Stimulated activated CD8-positive, alpha-beta memory T cell treated with anti-CD3 and anti-CD28 coated beads, Interleukin-12 subunit alpha, Interleukin-12 subunit beta, amount 100 ng/mL, for 1 hour (primary cell): ENCODE measurements at regions not wholly inside any gene's neighbourhood (a gene's known extent, or its start where the extent isn't known, plus 50 kb on each side); places are given as distances from the start of the nearest gene placed in this dataset.

Experiments used
- DNase-seq: peaks from one replicate; pipeline ENCODE4 v3.0.0-alpha.2; 2020; ENCODE audit warnings: low read depth

GRCh38 chr5:167898361-167899042 lies 392.9 kb upstream of the WWC1 start:
- DNase-seq = no peak

DNA sequence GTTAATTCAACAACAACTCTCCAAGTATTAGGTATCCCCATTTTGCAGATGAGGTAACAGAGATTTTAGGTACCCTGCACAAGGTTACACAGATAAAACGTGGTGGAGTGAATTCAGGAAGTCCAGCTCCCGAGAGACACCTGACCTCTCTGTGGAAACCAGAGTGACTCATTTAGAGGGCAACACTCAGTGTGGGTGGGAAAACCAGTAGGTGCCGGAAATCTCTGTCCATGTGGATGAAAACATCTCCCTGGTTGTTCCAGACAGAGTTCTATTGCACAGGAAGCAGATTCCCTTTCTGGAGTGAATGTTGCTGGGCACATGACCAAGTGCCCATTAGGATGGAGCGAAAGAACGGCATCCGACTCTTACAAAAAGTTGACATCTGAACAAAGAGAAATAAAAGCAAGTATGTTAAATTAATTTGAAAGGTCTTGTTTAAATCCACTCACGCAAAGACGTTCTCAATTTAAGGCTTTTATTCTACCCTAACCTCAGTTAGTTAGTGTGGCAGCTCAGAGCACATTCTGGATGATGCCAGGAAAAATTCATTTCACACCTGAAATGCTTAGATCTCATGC lies 391.9 kb upstream of the WWC1 start:
- no peak for DNase-seq

DNA sequence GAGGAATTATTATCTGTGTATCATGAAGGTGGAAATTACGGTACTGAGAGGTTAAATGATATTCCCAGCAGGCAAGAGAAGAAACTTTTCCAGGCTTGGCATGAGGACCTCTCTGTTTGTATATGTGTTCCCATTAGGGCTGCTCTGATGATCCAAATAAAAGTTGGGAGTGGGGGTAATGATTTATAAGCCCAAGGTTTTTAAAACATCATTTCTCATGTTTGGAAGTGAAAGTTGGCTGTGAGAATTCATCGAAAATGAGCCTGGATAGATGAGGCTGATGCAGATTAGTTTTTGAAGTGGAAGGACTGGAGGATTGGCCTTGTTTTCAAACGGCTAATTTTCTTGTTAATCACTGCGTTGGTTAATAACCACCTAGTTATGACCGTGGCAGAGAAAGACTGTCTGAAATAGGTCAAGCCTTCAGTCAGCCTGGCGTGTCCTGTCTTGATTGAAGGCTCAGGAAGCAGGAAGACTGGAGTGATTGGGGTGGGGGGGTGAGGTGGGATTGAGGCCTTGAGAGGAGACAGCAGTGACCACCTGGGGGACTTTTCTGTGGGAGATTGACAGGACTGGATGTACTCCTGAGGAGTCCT lies 391.0 kb upstream of the WWC1 start:
- no peak for DNase-seq

- DNase-seq = no peak
Observed at GRCh38 chr5:167902298-167902697, 389.1 kb upstream of the WWC1 start.

DNA sequence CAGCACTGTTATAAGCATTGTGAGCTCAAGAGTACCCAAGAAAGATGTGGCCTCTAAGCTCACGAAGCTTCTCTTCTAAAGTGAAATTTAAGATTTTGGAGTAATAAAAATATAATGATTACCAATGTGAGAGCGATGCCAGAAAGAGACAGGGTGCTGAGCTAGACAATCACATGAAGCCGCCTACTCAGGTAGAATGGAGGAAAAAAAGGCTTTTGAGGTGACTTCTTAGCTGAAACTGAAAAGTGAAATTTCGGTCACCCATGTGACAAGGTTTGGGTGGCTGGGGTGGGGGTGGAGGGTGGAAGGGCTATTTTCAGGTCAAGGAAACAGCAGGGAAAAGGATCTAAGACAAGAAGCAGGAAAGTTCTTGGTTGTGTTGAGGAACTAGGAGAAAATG lies 388.2 kb upstream of the WWC1 start:
- DNase-seq = no peak

DNA sequence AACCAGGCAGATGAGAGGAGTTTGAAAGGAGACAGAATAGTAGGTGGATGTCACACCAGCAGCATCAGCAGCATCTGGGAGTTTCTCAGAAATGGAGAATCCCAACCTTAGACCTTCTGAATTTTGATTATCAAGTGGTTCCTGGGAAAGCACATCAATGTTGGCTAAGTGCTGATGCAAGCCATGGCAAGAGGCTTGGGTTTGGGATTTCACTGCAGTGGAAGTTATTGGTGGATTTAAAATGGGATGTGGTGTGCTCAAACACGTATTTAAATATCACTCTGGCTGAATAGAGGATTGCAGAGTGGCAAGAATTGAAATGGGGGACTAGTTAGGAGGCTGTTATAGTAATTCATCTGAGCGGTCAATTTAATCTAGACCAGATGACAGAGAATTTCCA lies 387.8 kb upstream of the WWC1 start:
- no peak for DNase-seq

- DNase-seq = no peak
Observed at GRCh38 chr5:167905919-167906853, 385.3 kb upstream of the WWC1 start.

GRCh38 chr5:167908606-167909005 lies 382.8 kb upstream of the WWC1 start:
- DNase-seq = no peak

- no peak for DNase-seq
Observed at GRCh38 chr5:167912941-167913665, 378.3 kb upstream of the WWC1 start.

DNA sequence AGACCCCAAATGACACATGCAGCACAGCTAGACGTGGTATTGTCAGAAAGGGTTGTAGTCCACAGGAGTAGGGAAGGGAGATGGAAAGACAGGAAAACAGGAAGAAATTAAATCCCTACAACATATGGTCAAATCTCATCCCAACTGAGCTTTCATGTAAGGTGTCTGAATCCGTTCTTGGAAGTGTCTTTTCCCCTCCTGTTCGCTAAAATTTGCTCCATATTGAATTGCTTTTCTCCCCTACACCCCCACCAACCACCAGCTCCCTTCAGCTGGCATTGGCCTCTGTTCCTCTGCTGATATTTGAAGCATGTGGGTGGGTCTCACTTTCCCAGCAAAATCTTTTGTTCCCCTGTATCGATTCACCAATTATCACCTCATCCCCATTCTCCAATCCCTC lies 376.2 kb upstream of the WWC1 start:
- no peak for DNase-seq

DNA sequence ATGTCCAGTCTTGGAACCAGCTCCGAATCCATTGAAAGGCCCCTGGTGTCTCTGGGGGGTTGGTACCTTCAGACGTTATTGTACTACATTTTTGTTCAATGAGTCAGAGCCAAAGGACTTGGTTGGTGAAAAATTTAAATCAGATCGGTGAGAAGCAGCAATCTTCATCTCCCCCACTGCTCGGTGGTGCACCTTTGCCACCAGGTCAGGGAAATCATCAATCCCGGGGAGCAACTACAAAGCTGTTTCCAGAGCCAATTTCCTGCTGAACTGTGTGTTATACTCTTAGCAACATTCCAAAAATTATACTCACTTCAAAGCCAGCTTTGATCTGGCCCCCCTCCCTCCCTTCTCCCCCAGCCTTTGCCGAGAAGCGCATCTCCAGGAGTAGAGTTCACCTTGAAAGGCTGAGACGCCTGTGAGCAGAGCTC lies 375.2 kb upstream of the WWC1 start:
- no peak for DNase-seq

GRCh38 chr5:167916706-167917105 lies 374.7 kb upstream of the WWC1 start:
- no peak for DNase-seq

DNA sequence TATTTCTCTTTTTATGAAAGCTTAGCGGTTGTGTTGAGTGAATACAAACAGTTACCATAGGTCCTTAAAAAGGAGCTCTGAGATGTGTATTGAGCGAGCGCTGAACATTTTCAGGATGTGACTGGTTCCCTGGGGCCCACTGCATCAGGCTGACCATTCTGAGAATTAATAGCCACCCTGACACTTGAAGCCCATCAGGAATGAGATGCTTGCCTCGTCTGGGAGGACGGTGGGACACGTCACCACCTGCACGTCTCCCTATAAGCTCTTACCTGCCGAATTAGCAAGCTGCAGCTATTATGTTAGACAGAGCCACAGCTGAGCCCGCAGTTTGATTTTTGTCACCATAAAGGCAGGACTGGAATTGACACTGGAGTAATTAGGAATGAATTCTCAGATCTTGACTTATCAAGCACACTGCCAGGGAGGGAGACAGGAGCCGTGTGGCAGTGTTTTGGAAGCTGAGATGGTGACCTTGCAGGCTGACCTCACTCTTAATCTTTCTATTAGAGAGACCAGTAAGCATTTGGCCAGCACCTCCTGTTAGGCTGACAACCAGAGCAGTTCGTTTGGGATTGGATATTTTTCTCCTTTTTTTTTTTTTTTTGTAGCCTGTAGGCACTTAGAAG lies 373.1 kb upstream of the WWC1 start:
- DNase-seq = no peak

DNA sequence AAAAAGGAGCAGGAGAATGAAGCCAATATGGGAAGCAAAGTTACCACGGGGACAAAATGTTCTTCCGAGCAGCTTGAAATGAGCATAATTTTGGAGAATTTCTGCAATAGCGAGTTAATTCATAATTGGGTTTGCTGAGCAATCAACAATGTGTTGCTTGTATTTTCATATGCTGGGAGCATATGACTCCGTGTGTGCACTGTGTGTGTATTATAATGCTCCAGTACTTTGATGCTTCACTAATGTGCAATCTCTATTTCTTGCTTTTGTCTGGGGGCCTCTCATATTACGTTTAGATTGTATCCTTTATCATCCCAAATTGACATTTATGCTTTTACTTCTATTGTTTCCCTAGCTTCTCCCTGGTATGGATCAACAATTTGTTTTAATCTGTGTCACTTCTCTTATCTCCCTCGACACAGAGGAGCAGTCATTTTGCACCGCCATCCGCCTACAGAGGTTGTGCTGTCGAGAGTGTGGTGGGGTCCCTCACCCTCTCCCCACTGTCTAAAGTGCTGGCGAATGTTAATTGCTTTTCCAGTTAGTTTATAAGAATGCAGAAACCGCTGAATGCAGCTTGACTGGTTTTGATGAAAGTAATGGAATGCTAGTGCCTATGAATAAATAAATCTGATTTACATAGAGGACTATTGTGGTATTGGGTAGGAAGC lies 372.5 kb upstream of the WWC1 start:
- no peak for DNase-seq

- no peak for DNase-seq
Observed at GRCh38 chr5:167920589-167920988, 370.9 kb upstream of the WWC1 start.

- DNase-seq = no peak
Observed at GRCh38 chr5:167921796-167922195, 369.6 kb upstream of the WWC1 start.

DNA sequence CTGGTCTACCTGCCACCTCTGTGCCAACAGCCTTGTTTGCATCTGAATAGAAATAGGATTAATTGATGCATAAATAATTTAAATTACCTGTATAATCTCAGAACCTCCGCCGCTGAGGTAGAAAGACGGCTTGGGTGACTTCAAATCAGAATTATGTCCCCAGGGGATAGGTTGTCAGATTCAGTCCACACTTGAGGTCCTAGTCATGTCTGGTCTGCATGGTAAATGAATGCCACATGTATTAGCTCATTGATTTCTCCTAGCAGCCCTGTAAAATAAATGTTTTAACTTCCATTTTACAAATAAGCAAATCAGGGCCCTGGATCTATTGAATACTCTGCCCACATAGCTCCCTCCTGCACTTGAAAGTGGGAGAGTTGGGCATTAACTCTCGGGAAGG lies 368.0 kb upstream of the WWC1 start:
- DNase-seq = no peak

GRCh38 chr5:167929841-167930240 lies 361.6 kb upstream of the WWC1 start:
- DNase-seq = no peak

- DNase-seq = no peak
Observed at GRCh38 chr5:167934551-167934971, 356.9 kb upstream of the WWC1 start.

- no peak for DNase-seq
Observed at GRCh38 chr5:167936022-167936421, 355.4 kb upstream of the WWC1 start.
